ENCODE measurements at regions not wholly inside any gene's neighbourhood (a gene's known extent, or its start where the extent isn't known, plus 50 kb on each side); places are given as distances from the start of the nearest gene placed in this dataset.

DNA sequence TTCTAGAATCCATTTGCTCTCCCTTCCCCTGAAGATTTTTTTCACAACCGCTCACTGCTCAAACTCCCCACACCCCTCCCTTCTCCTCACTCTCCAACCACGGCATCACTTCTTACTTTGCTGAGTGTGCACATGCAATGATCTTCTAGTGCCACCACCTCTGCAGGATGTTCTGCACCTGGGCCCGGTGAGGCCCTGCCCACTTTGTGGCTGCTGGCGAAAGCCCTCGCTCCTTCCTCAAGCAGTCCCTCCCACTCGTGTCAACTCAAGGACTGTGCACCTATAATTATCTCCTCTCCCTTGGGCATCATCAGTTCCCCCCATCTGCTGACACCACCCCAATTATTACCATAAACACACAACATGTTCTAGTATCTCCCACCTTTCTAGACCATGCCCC is 91.0 kb upstream of the LANCL2 start:
- no peak for ATAC-seq
- no peaks in the 10 kb centered on the region for H3K9me3 ChIP-seq (ENCODE audit: control insufficient read depth in 1 of 2, insufficient read depth in 1 of 2, low read depth in 1 of 2, low read length in 2 of 2)

More for the DNA sequence above, 91.0 kb upstream of the LANCL2 start:
- TF ChIP-seq POLR2AphosphoS5 (IDR thresholded peaks at IDR 0.05; ENCODE audit: low read depth, low read length), result no peak
- TF ChIP-seq, protein P1, sequence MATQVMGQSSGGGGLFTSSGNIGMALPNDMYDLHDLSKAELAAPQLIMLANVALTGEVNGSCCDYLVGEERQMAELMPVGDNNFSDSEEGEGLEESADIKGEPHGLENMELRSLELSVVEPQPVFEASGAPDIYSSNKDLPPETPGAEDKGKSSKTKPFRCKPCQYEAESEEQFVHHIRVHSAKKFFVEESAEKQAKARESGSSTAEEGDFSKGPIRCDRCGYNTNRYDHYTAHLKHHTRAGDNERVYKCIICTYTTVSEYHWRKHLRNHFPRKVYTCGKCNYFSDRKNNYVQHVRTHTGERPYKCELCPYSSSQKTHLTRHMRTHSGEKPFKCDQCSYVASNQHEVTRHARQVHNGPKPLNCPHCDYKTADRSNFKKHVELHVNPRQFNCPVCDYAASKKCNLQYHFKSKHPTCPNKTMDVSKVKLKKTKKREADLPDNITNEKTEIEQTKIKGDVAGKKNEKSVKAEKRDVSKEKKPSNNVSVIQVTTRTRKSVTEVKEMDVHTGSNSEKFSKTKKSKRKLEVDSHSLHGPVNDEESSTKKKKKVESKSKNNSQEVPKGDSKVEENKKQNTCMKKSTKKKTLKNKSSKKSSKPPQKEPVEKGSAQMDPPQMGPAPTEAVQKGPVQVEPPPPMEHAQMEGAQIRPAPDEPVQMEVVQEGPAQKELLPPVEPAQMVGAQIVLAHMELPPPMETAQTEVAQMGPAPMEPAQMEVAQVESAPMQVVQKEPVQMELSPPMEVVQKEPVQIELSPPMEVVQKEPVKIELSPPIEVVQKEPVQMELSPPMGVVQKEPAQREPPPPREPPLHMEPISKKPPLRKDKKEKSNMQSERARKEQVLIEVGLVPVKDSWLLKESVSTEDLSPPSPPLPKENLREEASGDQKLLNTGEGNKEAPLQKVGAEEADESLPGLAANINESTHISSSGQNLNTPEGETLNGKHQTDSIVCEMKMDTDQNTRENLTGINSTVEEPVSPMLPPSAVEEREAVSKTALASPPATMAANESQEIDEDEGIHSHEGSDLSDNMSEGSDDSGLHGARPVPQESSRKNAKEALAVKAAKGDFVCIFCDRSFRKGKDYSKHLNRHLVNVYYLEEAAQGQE (IDR thresholded peaks at IDR 0.05; ENCODE audit: low read depth), result no peak
- TF ChIP-seq, protein P2, sequence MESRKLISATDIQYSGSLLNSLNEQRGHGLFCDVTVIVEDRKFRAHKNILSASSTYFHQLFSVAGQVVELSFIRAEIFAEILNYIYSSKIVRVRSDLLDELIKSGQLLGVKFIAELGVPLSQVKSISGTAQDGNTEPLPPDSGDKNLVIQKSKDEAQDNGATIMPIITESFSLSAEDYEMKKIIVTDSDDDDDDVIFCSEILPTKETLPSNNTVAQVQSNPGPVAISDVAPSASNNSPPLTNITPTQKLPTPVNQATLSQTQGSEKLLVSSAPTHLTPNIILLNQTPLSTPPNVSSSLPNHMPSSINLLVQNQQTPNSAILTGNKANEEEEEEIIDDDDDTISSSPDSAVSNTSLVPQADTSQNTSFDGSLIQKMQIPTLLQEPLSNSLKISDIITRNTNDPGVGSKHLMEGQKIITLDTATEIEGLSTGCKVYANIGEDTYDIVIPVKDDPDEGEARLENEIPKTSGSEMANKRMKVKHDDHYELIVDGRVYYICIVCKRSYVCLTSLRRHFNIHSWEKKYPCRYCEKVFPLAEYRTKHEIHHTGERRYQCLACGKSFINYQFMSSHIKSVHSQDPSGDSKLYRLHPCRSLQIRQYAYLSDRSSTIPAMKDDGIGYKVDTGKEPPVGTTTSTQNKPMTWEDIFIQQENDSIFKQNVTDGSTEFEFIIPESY (IDR thresholded peaks at IDR 0.05; ENCODE audit: extremely low read depth, insufficient replicate concordance, low read length), result no peak
- TF ChIP-seq ZFX (IDR thresholded peaks at IDR 0.05), result no peak
- TF ChIP-seq FOSL1 (IDR thresholded peaks at IDR 0.05; ENCODE audit: low read depth), result no peak
- no peak for TF ChIP-seq POLR2A (IDR thresholded peaks at IDR 0.05; ENCODE audit: borderline replicate concordance, extremely low read depth, insufficient read depth, insufficient read length)
- no peak for TF ChIP-seq EZH2phosphoT487 (IDR thresholded peaks at IDR 0.05; ENCODE audit: borderline replicate concordance)
- no peak for TF ChIP-seq TCF7L2 (IDR thresholded peaks at IDR 0.05; ENCODE audit: borderline replicate concordance, extremely low read depth, insufficient read depth, insufficient read length)
- TF ChIP-seq CBX3 (IDR thresholded peaks at IDR 0.05; ENCODE audit: low read depth), result no peak
- TF ChIP-seq, protein P3, sequence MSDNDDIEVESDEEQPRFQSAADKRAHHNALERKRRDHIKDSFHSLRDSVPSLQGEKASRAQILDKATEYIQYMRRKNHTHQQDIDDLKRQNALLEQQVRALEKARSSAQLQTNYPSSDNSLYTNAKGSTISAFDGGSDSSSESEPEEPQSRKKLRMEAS (IDR thresholded peaks at IDR 0.05), result no peak
- no peak for TF ChIP-seq ZNF274 (IDR thresholded peaks at IDR 0.05; ENCODE audit: low read depth, low read length)
- no peak for TF ChIP-seq JUND (IDR thresholded peaks at IDR 0.05)
- TF ChIP-seq CEBPB (IDR thresholded peaks at IDR 0.05; ENCODE audit: low read depth), result no peak
- no peak for TF ChIP-seq YY1 (IDR thresholded peaks at IDR 0.05; ENCODE audit: extremely low read depth, insufficient replicate concordance, low read depth, low read length)
- TF ChIP-seq, protein P4, sequence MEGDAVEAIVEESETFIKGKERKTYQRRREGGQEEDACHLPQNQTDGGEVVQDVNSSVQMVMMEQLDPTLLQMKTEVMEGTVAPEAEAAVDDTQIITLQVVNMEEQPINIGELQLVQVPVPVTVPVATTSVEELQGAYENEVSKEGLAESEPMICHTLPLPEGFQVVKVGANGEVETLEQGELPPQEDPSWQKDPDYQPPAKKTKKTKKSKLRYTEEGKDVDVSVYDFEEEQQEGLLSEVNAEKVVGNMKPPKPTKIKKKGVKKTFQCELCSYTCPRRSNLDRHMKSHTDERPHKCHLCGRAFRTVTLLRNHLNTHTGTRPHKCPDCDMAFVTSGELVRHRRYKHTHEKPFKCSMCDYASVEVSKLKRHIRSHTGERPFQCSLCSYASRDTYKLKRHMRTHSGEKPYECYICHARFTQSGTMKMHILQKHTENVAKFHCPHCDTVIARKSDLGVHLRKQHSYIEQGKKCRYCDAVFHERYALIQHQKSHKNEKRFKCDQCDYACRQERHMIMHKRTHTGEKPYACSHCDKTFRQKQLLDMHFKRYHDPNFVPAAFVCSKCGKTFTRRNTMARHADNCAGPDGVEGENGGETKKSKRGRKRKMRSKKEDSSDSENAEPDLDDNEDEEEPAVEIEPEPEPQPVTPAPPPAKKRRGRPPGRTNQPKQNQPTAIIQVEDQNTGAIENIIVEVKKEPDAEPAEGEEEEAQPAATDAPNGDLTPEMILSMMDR (IDR thresholded peaks at IDR 0.05 in 2 of 3, conservative IDR thresholded peaks at IDR 0.05 in 1 of 3; ENCODE audit: borderline replicate concordance in 1 of 3, insufficient read depth in 1 of 3, low read depth in 2 of 3, low read length in 2 of 3), result no peak
- no peak for TF ChIP-seq SIN3A (IDR thresholded peaks at IDR 0.05; ENCODE audit: low read depth)
- TF ChIP-seq RAD21 (IDR thresholded peaks at IDR 0.05; ENCODE audit: low read depth), result no peak
- no peak for TF ChIP-seq EZH2 (IDR thresholded peaks at IDR 0.05)
- TF ChIP-seq, protein P5, sequence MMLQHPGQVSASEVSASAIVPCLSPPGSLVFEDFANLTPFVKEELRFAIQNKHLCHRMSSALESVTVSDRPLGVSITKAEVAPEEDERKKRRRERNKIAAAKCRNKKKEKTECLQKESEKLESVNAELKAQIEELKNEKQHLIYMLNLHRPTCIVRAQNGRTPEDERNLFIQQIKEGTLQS (IDR thresholded peaks at IDR 0.05), result no peak
- no peaks in the 10 kb centered on the region for H3K4me1 ChIP-seq (ENCODE audit: control insufficient read depth in 1 of 2, insufficient read depth in 2 of 2, low read length in 2 of 2)
- H3K27ac ChIP-seq (ENCODE audit: low read depth, low read length), result no peak overlapping the region
- H3K4me3 ChIP-seq (replicated peaks in 1 of 2; ENCODE audit: low read depth in 1 of 2, low read length in 2 of 2), result no peak overlapping the region
- H3K9ac ChIP-seq (ENCODE audit: low read length), result no peak overlapping the region
- intact Hi-C loops (cut with micrococcal nuclease), result no loop called here
- BruUV-seq (replicated peaks), result no TSS peak
- no peaks in the 10 kb centered on the region for H3K36me3 ChIP-seq (ENCODE audit: control insufficient read depth in 1 of 2, insufficient read depth in 2 of 2, low read length in 2 of 2)
- no peaks in the 10 kb centered on the region for H3K9me2 ChIP-seq (ENCODE audit: insufficient read depth)
- H2AFZ ChIP-seq (ENCODE audit: low read depth, low read length, poor library complexity, severe bottlenecking), result no peak overlapping the region
- H3K27me3 ChIP-seq (ENCODE audit: insufficient read depth, low read length), result no peaks in the 10 kb centered on the region
- no peaks in the 10 kb centered on the region for H3K79me2 ChIP-seq (ENCODE audit: insufficient read depth, low read length)
- CTCF ChIA-PET, result no interaction called here
- RAD21 ChIA-PET (ENCODE audit: low non-redundant PET in 1 of 2, low total read pairs in 2 of 2, uncharacterized antibody in 2 of 2, unreplicated experiment in 2 of 2), result no interaction called here
- no peak overlapping the region for H3K4me2 ChIP-seq (ENCODE audit: low read length)
- POLR2A ChIA-PET, result no interaction called here
- no peaks in the 10 kb centered on the region for H4K20me1 ChIP-seq (ENCODE audit: insufficient read depth)
- DNase-seq (ENCODE audit: low read depth, low spot score), result no peak
